NCI-H1092 treated with DMSO at 0.1 percent for 48 hours (cell line): ENCODE measurements at regions not wholly inside any gene's neighbourhood (a gene's known extent, or its start where the extent isn't known, plus 50 kb on each side); places are given as distances from the start of the nearest gene placed in this dataset.
"Not testable (repeated sequence)": the region's sequence is repeated elsewhere in the genome, so short reads cannot be mapped to it uniquely, and the experiment has no call there.

ENCODE experiments used
- DNase-seq: peaks from one replicate; lab custom pipeline; 2025; lab: John Stamatoyannopoulos, UW

GRCh38 chr7:14092331-14092730 is 102.9 kb upstream of the ETV1 start:
- no peak for DNase-seq

DNA sequence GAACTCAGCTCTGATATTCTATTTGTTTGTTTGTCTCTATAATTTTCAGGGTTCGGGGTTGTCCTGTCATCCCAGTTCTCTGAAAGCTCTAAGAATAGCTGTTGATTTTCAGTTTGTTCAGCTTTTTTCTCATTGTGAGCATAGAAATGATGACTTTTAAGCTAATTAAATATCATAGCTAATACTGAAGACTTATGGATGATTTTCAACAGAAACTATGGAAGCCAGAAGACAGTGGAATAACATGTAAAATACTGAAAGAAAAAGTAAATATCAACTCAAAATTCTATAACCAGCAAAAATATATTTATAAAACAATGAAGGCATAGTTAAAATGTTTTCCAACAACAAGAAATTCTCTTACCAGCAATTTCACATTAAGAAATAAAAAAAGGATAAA is 96.4 kb upstream of the ETV1 start:
- peak; percentile 27 for DNase-seq

GRCh38 chr7:14083761-14084160 is 94.3 kb upstream of the ETV1 start:
- no peak for DNase-seq

GRCh38 chr7:14073988-14074387 is 84.5 kb upstream of the ETV1 start:
- DNase-seq, result no peak

- no peak for DNase-seq
Measured at GRCh38 chr7:14073543-14073942, 84.1 kb upstream of the ETV1 start.

- no peak for DNase-seq
Measured at GRCh38 chr7:14071045-14071444, 81.6 kb upstream of the ETV1 start.

GRCh38 chr7:14069961-14070360 is 80.5 kb upstream of the ETV1 start:
- no peak for DNase-seq

- DNase-seq, result not testable (repeated sequence)
Measured at GRCh38 chr7:14066783-14067182, 77.3 kb upstream of the ETV1 start.

GRCh38 chr7:14065286-14065685 is 75.8 kb upstream of the ETV1 start:
- no peak for DNase-seq

GRCh38 chr7:14055813-14056212 is 66.3 kb upstream of the ETV1 start:
- DNase-seq, result no peak

- DNase-seq, result no peak
Measured at GRCh38 chr7:14054125-14054524, 64.7 kb upstream of the ETV1 start.

DNA sequence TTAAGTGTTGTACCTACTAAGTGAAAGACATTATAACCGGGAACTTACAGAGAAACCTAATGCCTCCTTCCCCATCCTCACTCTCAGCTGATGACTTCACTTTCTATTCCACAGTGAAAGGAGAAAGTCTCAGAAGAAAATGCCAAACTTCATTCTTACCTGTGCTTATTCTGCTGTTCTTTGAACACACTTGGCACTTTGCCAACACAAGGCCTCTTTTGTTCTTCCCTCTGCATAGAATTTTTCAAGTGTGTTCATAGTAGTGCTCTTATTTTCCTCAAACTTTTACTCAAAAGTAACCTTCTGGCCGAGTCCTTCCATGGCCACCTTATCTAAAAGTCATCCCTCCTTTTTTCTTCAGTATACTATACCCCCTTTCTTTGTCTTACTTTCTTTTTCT is 59.4 kb upstream of the ETV1 start:
- no peak for DNase-seq

GRCh38 chr7:14047709-14048399 is 58.4 kb upstream of the ETV1 start:
- no peak for DNase-seq

GRCh38 chr7:14045651-14046050 is 56.2 kb upstream of the ETV1 start:
- no peak for DNase-seq

- no peak for DNase-seq
Measured at GRCh38 chr7:14040528-14040927, 51.1 kb upstream of the ETV1 start.
